ENCODE measurements at regions not wholly inside any gene's neighbourhood (a gene's known extent, or its start where the extent isn't known, plus 50 kb on each side); places are given as distances from the start of the nearest gene placed in this dataset.
"Not testable (repeated sequence)": the region's sequence is repeated elsewhere in the genome, so short reads cannot be mapped to it uniquely, and the experiment has no call there.

DNA sequence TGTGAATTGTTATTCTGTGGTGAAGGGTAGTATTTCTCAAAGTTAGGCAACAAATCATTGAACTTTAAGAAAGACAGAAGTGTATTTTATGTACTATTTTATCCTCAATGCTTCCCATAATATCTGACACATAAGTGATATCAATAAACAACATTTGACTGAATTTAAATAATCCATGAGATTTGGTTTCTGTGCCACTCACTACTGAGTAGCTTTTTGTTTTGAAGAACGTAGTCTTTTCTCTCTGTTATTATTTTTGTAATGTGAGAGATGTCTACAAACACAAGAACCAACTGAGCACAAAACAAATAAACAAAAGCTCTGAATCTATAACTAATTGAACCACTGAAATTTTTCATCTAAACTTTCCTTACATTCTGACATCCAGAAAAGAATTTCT lies 401.2 kb downstream of the CHL1 start:
- TF ChIP-seq U2AF1 (optimal IDR thresholded peaks at IDR 0.05; ENCODE audit: low read depth, low read length); ZBTB8A (CRISPR knock-in tag; IDR thresholded peaks at IDR 0.05; ENCODE audit: borderline replicate concordance, low read depth); ZBTB7A (CRISPR knock-in tag; IDR thresholded peaks at IDR 0.05); NR2F6 (IDR thresholded peaks at IDR 0.05); NR2F6 (CRISPR knock-in tag; IDR thresholded peaks at IDR 0.05): not testable (repeated sequence)
- TF ChIP-seq, protein P1, sequence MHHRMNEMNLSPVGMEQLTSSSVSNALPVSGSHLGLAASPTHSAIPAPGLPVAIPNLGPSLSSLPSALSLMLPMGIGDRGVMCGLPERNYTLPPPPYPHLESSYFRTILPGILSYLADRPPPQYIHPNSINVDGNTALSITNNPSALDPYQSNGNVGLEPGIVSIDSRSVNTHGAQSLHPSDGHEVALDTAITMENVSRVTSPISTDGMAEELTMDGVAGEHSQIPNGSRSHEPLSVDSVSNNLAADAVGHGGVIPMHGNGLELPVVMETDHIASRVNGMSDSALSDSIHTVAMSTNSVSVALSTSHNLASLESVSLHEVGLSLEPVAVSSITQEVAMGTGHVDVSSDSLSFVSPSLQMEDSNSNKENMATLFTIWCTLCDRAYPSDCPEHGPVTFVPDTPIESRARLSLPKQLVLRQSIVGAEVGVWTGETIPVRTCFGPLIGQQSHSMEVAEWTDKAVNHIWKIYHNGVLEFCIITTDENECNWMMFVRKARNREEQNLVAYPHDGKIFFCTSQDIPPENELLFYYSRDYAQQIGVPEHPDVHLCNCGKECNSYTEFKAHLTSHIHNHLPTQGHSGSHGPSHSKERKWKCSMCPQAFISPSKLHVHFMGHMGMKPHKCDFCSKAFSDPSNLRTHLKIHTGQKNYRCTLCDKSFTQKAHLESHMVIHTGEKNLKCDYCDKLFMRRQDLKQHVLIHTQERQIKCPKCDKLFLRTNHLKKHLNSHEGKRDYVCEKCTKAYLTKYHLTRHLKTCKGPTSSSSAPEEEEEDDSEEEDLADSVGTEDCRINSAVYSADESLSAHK (CRISPR knock-in tag; IDR thresholded peaks at IDR 0.05; ENCODE audit: borderline replicate concordance), result not testable (repeated sequence)

Data from HepG2 (cell line).